Urinary bladder (tissue), 3 donors: ENCODE measurements at regions not wholly inside any gene's neighbourhood (a gene's known extent, or its start where the extent isn't known, plus 50 kb on each side); places are given as distances from the start of the nearest gene placed in this dataset.
"Not testable (repeated sequence)": the region's sequence is repeated elsewhere in the genome, so short reads cannot be mapped to it uniquely, and the experiment has no call there.

Experiments used
- DNase-seq: peaks from one replicate; pipeline ENCODE4 v3.0.0-alpha.2; 2015; ENCODE audit errors: extremely low spot score
- H3K27ac ChIP-seq: one replicate; pipeline ENCODE4 v1.5.1; 2013; ENCODE audit warnings: low read depth, mild to moderate bottlenecking, moderate library complexity
- H3K36me3 ChIP-seq: one replicate; pipeline ENCODE4 v1.6.1; 2013; ENCODE audit warnings: mild to moderate bottlenecking, moderate library complexity; ENCODE audit not compliant: insufficient read depth
- H3K4me1 ChIP-seq: one replicate; pipeline ENCODE4 v1.6.1; 2013; ENCODE audit warnings: mild to moderate bottlenecking, moderate library complexity; ENCODE audit not compliant: insufficient read depth
- H3K4me3 ChIP-seq: one replicate; pipeline ENCODE4 v1.5.1; 2013; ENCODE audit warnings: low read depth, low read length
- WGBS: extraction: QIAGEN DNeasy Blood & Tissue Kit; methylation state at CpG from one replicate; pipeline ENCODE4 v1.1.7; 2013; 5-methylcytosine and 5-hydroxymethylcytosine counted together
- donor health status: healthy with polysubstance abuse.
- donor health status: healthy.

GRCh38 chr13:55090612-55091011 lies 2050.1 kb upstream of the PRR20A start:
- no peak for DNase-seq
- Histone ChIP-seq H3K4me1 (no peaks in the 10 kb centered on the region), H3K27ac (no peak overlapping the region), H3K36me3 (no peaks in the 10 kb centered on the region), H3K4me3 (no peak overlapping the region)

DNA sequence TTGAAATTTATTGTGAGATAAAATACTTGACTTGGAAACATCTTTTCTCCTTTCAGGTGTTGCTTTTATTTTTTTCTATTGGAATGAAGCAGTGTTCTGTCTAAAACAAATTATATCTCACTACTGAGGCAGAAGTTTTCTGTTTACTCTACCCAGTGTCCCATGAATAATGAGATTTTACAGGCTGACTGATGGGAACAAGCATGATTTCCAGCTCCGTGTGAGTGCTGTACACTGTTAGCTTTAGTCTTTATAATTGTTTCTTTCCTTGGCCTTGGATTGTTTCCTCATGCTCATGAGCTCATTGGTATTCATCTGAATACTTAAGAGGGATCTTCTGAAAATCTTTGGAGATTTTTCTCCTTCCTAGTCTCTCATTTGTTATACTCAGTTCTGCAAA lies 2049.5 kb upstream of the PRR20A start:
- no peak overlapping the region for H3K4me3 ChIP-seq
- WGBS = 67% methylated on average over 1 of the region's 1 CpG
- no peaks in the 10 kb centered on the region for H3K36me3 ChIP-seq

GRCh38 chr13:55106509-55106908 lies 2034.2 kb upstream of the PRR20A start:
- no peak for DNase-seq
- 66% methylated on average over 1 of the region's 1 CpG for WGBS
- H3K4me3 ChIP-seq = no peak overlapping the region
- no peak overlapping the region for H3K27ac ChIP-seq
- no peaks in the 10 kb centered on the region for H3K36me3 ChIP-seq
- no peaks in the 10 kb centered on the region for H3K4me1 ChIP-seq

More for the DNA sequence above, 2049.5 kb upstream of the PRR20A start:
- DNase-seq = no peak
- H3K4me1 ChIP-seq = no peaks in the 10 kb centered on the region
- no peak overlapping the region for H3K27ac ChIP-seq

DNA sequence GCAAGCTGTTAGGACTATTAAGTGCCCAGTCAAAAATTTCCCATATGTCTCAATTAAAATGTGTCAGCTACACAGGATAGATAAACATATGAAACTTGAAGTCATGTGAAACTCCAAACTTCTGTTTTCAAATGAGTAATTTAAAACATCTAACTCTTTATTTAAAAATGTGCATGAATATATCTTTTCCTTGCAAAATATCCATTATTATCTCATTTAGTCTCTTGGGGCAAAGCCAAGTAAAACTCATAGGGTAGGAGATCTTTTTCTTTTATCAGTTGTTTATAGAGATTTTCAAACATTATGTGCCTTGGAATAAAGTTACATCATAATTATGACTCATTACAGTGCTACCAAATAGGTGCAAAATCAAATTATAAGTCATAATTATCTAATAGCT lies 2020.1 kb upstream of the PRR20A start:
- no peaks in the 10 kb centered on the region for H3K36me3 ChIP-seq
- DNase-seq = no peak
- no peak overlapping the region for H3K4me3 ChIP-seq
- no peaks in the 10 kb centered on the region for H3K4me1 ChIP-seq
- H3K27ac ChIP-seq = no peak overlapping the region

DNA sequence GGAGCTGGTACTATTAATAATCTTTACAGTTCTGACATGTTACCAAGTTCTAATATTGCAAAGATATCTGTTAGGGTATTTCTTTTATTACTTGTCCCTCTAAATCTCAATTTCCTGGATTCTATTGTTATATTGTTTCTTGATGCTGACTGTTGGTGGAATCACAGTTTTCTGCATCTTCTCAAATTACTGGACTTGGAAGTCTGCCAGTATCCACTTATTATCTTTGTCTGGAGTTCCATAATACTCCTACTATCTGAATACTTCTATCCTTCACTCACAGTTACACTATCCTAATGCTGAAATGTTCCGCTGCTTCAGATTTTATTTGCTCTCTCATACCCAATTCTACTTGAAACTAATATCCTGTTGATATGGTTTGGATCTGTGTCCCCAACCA lies 1985.7 kb upstream of the PRR20A start:
- Histone ChIP-seq H3K4me1 (no peaks in the 10 kb centered on the region), H3K4me3 (no peak overlapping the region), H3K36me3 (no peaks in the 10 kb centered on the region), H3K27ac (no peak overlapping the region)
- no peak for DNase-seq
- WGBS = 48% methylated on average over 1 of the region's 1 CpG

- 62% methylated on average over 4 of the region's 4 CpGs for WGBS
- DNase-seq = no peak
- H3K36me3 ChIP-seq = no peaks in the 10 kb centered on the region
- H3K27ac ChIP-seq = no peak overlapping the region
- H3K4me3 ChIP-seq = no peak overlapping the region
- no peaks in the 10 kb centered on the region for H3K4me1 ChIP-seq
These were observed 1981.0 kb upstream of the PRR20A start for GRCh38 chr13:55159765-55160164.

- no peaks in the 10 kb centered on the region for H3K4me1 ChIP-seq
- DNase-seq = no peak
- 44% methylated on average over 3 of the region's 3 CpGs for WGBS
- H3K36me3 ChIP-seq = no peaks in the 10 kb centered on the region
- H3K4me3 ChIP-seq = no peak overlapping the region
- H3K27ac ChIP-seq = no peak overlapping the region
These were observed 1979.9 kb upstream of the PRR20A start for GRCh38 chr13:55160867-55161266.

- not testable (repeated sequence) for H3K36me3 ChIP-seq, H3K4me1 ChIP-seq, DNase-seq, H3K4me3 ChIP-seq, H3K27ac ChIP-seq
- 92% methylated on average over 1 of the region's 1 CpG for WGBS
These were observed 1962.1 kb upstream of the PRR20A start for GRCh38 chr13:55178582-55178981.

GRCh38 chr13:55190996-55191395 lies 1949.7 kb upstream of the PRR20A start:
- Histone ChIP-seq H3K4me1 (no peaks in the 10 kb centered on the region), H3K27ac (no peak overlapping the region), H3K4me3 (no peak overlapping the region), H3K36me3 (no peaks in the 10 kb centered on the region)
- DNase-seq = no peak
- WGBS = 57% methylated on average over 2 of the region's 2 CpGs

DNA sequence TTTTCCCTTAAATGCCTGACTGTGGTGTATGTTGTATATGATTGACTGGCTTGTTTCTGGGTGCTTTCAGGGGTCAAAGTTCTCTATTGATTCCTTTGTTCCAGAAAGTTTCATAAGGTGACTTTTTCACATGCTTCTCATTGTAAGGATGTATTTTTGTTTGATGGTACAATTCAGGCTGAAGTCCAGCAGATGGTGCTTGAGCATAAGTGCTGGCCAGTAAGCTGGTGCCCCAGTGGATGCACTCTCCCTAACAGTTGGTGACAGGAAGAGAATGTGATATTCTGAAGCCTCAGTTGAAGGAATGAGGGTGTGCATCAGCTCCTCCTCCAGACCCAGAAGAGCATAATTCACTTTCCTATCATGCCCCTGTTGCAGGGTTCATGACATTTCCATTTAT lies 1941.6 kb upstream of the PRR20A start:
- DNase-seq = no peak
- Histone ChIP-seq H3K27ac (no peak overlapping the region), H3K4me3 (no peak overlapping the region), H3K36me3 (no peaks in the 10 kb centered on the region), H3K4me1 (no peaks in the 10 kb centered on the region)

GRCh38 chr13:55214841-55215345 lies 1925.8 kb upstream of the PRR20A start:
- Histone ChIP-seq H3K4me3 (no peak overlapping the region), H3K4me1 (no peaks in the 10 kb centered on the region), H3K27ac (no peak overlapping the region), H3K36me3 (no peaks in the 10 kb centered on the region)
- no peak for DNase-seq

GRCh38 chr13:55219538-55219937 lies 1921.2 kb upstream of the PRR20A start:
- no peak overlapping the region for H3K27ac ChIP-seq
- H3K4me3 ChIP-seq = no peak overlapping the region
- no peak for DNase-seq
- WGBS = 92% methylated on average over 1 of the region's 1 CpG
- H3K4me1 ChIP-seq = no peaks in the 10 kb centered on the region
- no peaks in the 10 kb centered on the region for H3K36me3 ChIP-seq

DNA sequence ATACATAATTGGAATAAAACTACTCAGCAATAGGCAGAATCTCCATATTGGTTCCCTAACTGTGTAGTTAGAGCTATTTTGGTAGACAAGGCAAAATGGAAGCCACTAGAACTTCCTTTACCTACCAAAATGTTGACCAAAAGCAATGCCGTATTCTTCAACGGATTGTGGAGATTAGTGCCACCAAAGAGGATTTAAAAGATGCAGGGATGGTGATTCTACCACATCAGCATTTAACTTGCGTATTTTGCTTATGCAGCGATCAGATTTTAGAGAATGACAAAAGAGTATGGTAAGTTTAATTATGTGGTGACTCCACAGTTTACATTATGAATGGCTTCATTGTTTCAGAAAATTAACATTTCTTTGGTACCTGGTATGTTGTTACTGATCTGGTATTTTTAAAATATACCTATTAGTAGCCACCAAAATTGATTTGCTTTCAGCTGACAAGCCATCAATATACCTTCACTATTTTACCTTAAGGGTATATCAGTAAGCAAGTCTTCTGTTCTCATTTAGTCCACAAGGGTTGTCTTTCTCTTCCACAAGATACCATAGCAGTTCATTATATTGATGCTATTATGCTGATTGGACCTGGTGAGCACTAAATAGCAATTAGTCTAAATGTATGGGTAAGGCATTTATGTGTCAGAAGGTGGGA lies 1910.7 kb upstream of the PRR20A start:
- 59% methylated on average over 4 of the region's 4 CpGs for WGBS

GRCh38 chr13:55230570-55230908 lies 1910.2 kb upstream of the PRR20A start:
- H3K36me3 ChIP-seq = no peaks in the 10 kb centered on the region
- no peak overlapping the region for H3K27ac ChIP-seq
- 66% methylated on average over 3 of the region's 3 CpGs for WGBS
- H3K4me3 ChIP-seq = no peak overlapping the region
- DNase-seq = no peak
- no peaks in the 10 kb centered on the region for H3K4me1 ChIP-seq

More for the DNA sequence above, 1910.7 kb upstream of the PRR20A start:
- H3K36me3 ChIP-seq = no peaks in the 10 kb centered on the region
- H3K27ac ChIP-seq = no peak overlapping the region
- H3K4me3 ChIP-seq = no peak overlapping the region
- no peaks in the 10 kb centered on the region for H3K4me1 ChIP-seq
- no peak for DNase-seq

DNA sequence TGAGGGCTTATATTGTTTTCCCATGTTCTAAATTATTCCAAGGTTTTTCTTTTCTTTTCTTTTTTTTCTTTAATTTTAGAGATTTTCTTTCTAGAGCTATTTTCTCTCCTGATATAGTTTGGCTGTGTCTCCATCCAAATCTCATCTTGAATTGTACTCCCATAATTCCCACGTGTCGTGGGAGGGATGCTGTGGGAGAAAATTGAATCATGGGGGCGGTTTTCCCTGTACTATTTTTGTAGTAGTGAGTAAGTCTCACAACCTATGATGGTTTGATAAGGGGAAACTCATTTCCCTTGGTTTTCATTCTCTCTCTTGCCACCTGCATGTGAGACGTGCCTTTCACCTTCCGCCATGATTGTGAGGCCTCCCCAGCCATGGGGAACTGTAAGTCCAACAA lies 1906.4 kb upstream of the PRR20A start:
- Histone ChIP-seq H3K4me1 (no peaks in the 10 kb centered on the region), H3K27ac (no peak overlapping the region), H3K4me3 (no peak overlapping the region), H3K36me3 (no peaks in the 10 kb centered on the region)
- no peak for DNase-seq
- whole genome bisulfite sequencing = 86% methylated on average over 5 of the region's 5 CpGs
